ENCODE measurements at regions not wholly inside any gene's neighbourhood (a gene's known extent, or its start where the extent isn't known, plus 50 kb on each side); places are given as distances from the start of the nearest gene placed in this dataset.

GRCh38 chr15:70170096-70170699 is 72.5 kb upstream of the TLE3 start:
- Histone ChIP-seq H3K4me3 (no peak overlapping the region), H3K4me1 (peaks cover 0 to 32% (median 11%) of the 10 kb centered on the region in 4 donors), H3K27me3 (no peaks in the 10 kb centered on the region), H3K27ac (no peak overlapping the region), H3K36me3 (no peaks in the 10 kb centered on the region), H3K9me3 (no peaks in the 10 kb centered on the region)
- WGBS (ENCODE audit: insufficient coverage, low coverage, low lambda C conversion rate, missing lambda C conversion rate), result 87% methylated on average over 4 of the region's 10 CpGs
- peak in 1 of 4 donors; percentile 35 for ATAC-seq
- DNase-seq, result no peak
- intact Hi-C loops (cut with DNase I), result no loop called here
- TF ChIP-seq POLR2A (IDR thresholded peaks at IDR 0.05) (no peak), CTCF (IDR thresholded peaks at IDR 0.05) (no peak)

DNA sequence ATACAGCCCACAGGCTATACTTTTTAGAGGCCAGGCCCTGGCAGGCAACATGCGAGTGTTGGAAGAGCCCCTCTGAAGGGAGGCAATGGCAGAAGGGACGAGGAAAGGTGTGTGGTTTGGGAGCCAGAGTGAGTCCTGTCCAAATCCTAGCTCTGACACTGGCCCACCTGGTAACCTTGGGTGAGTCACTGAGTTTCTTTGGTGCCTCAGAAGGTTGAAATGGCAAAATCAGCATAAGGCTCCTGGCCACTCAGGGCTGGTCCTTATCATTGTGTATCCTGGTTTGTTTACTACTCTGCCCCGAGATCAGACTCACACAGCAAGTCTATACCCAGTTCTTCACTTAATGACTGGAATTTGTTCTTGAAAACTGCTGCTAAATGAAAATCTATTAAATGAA is 71.4 kb upstream of the TLE3 start:
- peaks cover 0 to 39% (median 15%) of the 10 kb centered on the region in 4 donors for H3K4me1 ChIP-seq
- no peaks in the 10 kb centered on the region for H3K36me3 ChIP-seq
- ATAC-seq, result no peak
- intact Hi-C loops (cut with DNase I), result no loop called here
- DNase-seq, result no peak
- no peak overlapping the region for H3K27ac ChIP-seq
- H3K9me3 ChIP-seq, result no peaks in the 10 kb centered on the region
- no peak overlapping the region for H3K4me3 ChIP-seq
- 83% methylated on average over 3 of the region's 3 CpGs for WGBS (ENCODE audit: insufficient coverage, low coverage, low lambda C conversion rate, missing lambda C conversion rate)
- no peaks in the 10 kb centered on the region for H3K27me3 ChIP-seq
- TF ChIP-seq CTCF (IDR thresholded peaks at IDR 0.05), result no peak
- TF ChIP-seq POLR2A (IDR thresholded peaks at IDR 0.05), result no peak

DNA sequence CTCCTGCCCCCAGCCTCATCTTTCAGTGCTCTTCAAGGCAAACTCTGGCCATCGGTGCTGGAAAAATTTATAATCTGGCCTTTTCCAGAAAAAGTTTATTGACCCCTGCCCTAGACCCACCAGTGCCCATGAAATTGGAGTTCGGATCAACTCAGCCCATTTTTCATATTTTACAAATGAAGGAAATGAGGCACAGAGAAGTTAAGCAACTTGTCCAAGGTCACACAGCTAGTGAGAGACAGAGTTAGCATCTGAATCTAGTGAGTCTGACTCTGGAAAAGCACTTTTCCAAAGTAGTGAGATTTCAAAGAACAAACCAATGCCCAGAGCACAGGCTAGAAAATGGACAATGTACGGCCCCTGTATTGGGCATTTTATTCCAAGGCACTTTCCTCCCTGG is 69.4 kb upstream of the TLE3 start:
- whole genome bisulfite sequencing (ENCODE audit: insufficient coverage, low coverage, low lambda C conversion rate, missing lambda C conversion rate), result 61% methylated on average over 3 of the region's 3 CpGs
- H3K4me3 ChIP-seq, result no peak overlapping the region
- TF ChIP-seq POLR2A (IDR thresholded peaks at IDR 0.05) (no peak), CTCF (IDR thresholded peaks at IDR 0.05) (no peak)
- H3K27ac ChIP-seq, result peak overlapping the region in 1 of 3 donors; percentile 96
- no peak for DNase-seq
- H3K36me3 ChIP-seq, result no peaks in the 10 kb centered on the region
- H3K27me3 ChIP-seq, result no peaks in the 10 kb centered on the region
- no peak for ATAC-seq
- intact Hi-C loops (cut with DNase I), result no loop called here
- H3K9me3 ChIP-seq, result no peaks in the 10 kb centered on the region
- H3K4me1 ChIP-seq, result peaks cover 0 to 39% (median 15%) of the 10 kb centered on the region in 4 donors

DNA sequence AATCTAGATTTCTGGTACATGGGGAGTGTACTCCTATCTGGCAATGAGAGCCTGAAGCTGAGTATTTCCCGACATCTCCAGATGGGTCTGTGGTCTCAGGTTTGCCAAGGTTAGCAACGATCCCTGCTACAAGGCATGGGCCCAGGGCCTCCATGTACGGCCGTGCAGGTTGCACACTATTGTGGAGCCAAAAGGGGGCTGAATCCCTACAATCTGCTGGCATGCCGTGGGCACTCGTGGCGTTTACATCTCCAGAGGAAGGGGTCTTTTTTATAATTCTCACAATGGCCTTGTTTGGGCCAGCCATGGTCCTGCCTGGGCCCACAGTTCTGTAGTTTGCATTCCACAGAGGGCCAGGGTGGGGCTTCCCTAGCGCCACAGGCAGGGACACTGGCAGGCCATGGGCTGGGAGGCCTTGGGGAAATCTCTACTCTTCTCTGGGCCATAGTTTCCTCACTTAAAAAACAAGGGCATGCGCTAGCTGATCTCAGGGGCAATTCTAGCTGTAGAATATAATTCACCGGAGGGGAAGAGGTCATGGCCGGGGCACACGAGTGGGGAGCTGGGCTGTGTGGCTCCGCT is 68.9 kb upstream of the TLE3 start:
- Histone ChIP-seq H3K9me3 (no peaks in the 10 kb centered on the region), H3K4me1 (peaks cover 0 to 33% (median 15%) of the 10 kb centered on the region in 4 donors), H3K4me3 (no peak overlapping the region), H3K36me3 (no peaks in the 10 kb centered on the region), H3K27ac (peak overlapping the region in 1 of 3 donors; percentile 96), H3K27me3 (no peaks in the 10 kb centered on the region)
- DNase-seq (no peak), ATAC-seq (no peak)
- TF ChIP-seq POLR2A (IDR thresholded peaks at IDR 0.05), result no peak
- no peak for TF ChIP-seq CTCF (IDR thresholded peaks at IDR 0.05)
- intact Hi-C loops (cut with DNase I), result no loop called here
- WGBS (ENCODE audit: insufficient coverage, low coverage, low lambda C conversion rate, missing lambda C conversion rate), result 90% methylated on average over 7 of the region's 13 CpGs
